ENCODE measurements at regions not wholly inside any gene's neighbourhood (a gene's known extent, or its start where the extent isn't known, plus 50 kb on each side); places are given as distances from the start of the nearest gene placed in this dataset.
A peak's percentile ranks its signal among the peaks of the same experiment; 100 is the strongest.
"Not testable (repeated sequence)": the region's sequence is repeated elsewhere in the genome, so short reads cannot be mapped to it uniquely, and the experiment has no call there.

DNA sequence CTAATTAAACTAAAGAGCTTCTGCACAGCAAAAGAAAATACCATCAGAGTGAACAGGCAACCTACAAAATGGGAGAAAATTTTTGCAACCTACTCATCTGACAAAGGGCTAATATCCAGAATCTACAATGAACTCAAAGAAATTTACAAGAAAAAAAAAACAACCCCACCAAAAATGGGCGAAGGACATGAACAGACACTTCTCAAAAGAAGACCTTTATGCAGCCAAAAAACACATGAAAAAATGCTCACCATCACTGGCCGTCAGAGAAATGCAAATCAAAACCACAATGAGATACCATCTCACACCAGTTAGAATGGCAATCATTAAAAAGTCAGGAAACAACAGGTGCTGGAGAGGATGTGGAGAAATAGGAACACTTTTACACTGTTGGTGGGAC is 100.7 kb downstream of the GPX5 start:
- not testable (repeated sequence) for DNase-seq

DNA sequence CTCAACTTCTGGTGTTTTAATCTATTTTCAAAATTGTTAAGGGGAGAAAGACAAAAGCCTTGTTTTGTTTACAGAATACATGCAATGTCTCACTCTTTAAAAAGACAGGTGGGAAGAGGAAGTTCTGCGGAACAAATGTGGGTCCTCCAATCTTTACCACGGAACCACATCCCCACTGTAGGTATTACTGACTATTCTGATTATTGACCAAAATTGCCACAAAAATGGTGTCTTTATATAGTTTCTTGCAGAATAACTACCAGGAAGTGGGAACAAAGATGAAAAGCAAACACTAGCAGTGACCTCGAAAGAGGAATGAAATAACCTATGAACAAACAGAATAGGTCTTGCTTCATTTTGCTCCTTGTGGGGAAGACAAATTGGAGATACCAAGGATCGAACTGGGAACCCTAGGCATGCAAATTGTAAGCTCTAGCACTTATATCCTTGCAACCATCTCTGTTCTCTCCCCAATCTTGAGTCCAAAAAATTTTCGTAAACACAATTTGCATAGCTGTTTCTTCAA is 106.7 kb downstream of the GPX5 start:
- no peak for DNase-seq

DNA sequence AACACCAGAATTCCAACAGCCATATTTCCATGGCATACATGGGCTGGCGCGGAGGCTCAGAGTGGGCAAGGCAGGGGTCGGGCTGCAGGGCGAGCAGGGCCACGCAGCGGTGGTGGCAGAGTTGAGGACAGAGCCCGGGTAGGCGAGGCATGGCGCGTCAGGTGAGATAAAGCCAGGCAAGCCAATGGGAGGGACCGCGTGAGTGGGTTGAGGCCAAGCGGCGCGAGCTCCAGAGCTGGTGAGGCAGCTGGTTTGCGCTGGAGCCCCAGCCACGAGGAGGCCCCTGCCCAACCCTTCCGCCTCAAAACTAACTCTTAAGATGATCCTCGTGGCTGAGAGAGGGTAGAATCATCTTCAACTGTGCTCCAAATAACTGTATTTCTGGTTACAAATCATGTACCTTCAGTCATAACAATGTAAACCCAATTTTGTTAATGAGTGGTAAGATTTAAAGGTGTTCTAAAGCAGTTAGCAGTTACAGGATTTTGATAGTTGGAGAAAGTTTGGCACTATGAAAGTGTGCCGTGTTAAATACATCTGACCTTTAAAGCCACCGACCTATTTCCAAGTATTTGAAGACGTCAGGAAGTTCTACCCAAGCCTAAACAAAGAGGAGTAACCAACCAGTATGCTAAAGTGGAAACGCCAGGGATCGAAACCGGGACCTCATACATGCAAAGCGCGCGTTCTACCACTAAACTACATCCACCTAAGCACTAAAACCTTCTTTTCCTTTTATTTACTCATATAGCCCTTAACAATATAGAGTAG is 107.9 kb downstream of the GPX5 start:
- DNase-seq: no peak

DNA sequence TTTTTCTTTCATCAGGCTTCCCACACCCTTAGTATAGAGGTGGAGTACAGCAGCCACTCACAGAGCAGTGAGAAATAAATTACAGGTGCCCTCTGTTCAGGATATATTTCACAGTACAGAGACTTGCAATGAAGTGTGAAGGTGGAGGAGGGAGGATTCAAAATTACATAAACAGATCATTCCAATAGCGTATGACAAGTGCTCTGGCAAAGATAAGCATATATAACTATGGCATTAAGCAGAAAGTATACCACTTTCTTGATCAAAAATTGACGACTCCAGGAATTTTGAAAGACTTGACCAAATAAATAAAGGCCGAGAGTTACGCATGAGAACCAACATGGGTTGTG is 108.7 kb downstream of the GPX5 start:
- no peak for DNase-seq

DNA sequence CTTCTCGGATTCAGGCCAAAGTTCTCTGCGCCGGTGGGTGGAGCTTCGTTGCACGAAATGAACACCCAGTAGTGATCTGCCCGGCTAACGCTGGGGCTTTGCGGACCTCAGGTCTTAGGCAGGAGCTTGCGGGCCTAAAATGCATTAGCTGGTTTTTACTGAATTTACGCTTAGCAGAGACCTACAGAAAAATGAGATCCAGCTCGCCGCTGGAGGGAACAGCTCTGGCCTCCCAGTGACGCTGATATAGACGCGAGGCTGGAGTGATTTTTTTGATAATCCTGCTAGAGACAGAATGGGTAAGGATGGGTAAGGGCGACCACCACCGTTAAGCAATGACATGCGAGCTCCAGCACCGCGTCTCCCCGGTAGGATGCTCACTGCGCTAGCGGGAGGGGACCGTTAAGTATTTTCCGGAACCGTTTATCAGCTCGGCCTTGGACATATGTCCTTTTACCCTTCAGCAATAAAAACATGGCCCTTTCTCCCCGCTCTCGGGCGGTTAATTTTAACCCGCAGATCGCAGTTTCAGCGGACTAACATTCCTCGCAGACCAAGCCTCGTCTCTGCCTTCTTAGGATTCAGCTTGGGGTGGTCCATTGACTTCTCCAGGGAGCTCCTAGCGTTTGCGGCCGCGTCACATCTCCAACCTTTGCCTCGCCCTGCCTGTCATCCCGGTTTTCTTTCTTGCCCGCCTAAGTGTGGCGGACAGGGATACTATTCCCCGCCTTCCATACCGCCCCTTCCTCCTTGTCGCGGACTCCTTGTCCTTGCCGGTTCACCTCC is 109.3 kb downstream of the GPX5 start:
- no peak for DNase-seq

DNA sequence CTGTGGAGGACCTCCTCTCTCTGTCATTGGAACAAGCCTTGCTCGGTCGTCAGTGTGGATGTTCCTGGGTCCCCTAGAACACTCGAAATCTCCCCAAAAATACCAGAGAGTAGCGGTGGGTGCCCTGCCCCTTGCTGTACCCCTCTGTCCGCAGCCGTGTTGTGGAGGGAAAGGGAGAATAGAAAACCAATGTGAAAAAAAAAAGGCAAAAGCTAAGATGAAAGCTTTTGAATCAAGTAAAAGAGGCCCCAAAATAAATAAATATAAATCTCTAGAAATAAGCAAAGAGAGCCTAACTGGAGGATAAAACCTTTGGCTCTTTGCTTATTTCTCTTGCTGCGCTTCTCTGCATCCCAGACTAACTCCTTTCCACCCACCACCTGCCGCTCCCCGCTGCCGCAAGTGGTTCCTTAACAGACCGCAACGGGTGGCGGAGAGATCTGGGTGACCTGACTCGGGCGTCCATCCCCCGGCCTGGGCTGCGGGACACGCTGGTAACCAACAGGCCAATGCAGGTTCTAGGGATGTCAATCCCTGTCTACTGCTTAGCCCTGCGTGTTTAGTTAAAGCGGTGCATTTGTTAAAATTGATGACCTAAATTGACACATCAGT is 110.0 kb downstream of the GPX5 start:
- DNase-seq: no peak

DNA sequence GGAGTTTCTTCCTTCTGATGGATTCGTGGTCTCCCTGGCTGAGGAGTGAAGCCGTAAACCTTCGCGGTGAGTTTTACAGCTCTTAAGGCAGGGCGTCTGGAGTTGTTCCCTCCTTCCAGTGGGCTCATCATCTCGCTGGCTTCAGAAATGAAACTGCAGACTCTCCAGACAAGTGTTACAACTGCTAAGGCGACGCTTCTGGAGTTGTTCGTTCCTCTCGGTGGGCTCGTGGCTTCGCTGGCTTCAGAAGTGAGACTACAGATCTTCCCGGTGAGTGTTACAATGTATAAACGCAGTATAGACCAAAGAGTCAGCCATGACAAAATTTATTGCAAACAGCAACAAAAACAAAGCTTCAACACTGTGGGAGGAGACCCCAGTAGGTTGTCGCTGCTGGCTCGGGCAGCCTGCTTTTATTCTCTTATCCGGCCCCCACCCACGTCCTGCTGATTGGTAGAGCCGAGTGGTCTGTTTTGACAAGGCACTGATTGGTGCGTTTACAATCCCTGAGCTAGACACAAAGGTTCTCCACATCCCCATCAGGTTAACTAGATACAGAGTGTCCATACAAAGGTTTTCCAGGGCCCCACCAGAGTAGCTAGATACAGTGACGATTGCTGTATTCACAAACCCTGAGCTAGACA is 113.2 kb downstream of the GPX5 start:
- no peak for DNase-seq

DNA sequence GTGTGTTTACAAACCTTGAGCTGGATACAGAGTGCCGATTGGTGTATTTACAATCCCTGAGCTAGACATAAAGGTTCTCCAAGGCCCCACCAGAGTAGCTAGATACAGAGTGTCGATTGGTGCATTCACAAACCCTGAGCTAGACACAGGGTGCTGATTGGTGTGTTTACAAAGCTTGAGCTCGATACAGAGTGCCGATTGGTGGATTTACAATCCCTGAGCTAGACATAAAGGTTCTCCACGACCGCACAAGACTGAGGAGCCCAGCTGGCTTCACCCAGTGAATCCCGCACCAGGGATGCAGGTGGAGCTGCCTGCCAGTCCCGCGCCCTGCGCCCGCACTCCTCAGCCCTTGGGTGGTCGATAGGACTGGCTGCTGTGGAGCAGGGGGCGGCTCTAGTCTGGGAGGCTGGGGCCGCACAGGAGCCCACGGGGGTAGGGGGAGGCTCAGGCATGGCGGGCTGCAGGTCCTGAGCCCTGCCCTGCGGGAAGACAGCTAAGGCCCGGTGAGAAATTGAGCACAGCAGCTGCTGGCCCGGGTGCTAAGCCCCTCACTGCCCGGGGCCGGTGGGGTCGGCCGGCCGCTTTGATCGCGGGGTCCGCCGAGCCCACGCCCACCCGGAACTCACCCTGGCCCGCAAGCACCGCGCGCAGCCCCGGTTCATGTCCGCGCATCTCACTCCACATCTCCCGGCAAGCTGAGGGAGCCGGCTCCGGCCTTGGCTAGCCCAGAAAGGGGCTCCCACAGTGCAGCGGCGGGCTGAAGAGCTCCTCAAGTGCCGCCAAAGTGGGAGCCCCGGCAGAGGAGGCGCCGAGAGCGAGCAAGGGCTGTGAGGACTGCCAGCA is 114.0 kb downstream of the GPX5 start:
- DNase-seq: not testable (repeated sequence)

- peak; percentile 80 for DNase-seq
These were observed 117.5 kb downstream of the GPX5 start for GRCh38 chr6:28643017-28643740.

- DNase-seq: no peak
These were observed 121.0 kb downstream of the GPX5 start for GRCh38 chr6:28646650-28647049.

DNA sequence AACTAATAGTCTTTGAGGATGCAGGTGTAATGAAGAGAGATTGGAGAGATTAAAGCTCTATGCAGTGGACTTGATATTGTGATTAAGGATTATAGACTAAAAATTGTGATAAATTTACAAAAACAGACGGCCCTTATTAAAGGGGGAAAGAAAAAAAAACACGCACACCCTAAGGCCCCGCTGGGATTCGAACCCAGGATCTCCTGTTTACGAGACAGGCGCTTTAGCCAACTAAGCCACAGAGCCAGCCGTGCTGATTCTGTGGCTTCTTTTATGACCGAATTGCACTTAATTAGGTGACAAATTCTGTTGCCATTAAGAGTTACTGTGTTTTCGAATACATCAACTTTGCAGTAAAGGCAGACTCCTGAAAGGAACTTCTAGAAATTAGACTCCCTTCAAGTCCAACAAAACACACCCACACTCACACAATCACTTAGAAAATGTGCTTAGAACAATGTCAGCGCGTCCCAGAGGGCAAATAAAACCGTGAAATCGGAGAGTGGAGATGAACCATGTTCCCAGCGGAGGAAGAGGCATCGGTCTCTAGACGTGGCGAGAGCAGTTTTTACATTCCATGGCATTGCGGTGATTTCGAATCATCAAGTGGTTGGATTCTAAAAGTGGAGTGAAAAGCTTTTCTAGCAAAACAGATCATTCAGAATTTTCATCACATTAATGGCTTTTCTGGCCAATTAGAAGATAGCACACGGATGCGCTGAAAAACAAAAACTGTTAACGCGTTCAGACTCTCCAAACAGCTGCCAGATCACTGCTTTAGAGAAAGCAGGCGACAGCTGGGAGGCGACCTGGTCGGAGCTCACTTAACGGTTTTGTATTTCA is 122.6 kb downstream of the GPX5 start:
- DNase-seq: peak; percentile 57

GRCh38 chr6:28648878-28649375 is 123.2 kb downstream of the GPX5 start:
- DNase-seq: peak; percentile 14

- DNase-seq: peak; percentile 31
These were observed 125.5 kb downstream of the GPX5 start for GRCh38 chr6:28651161-28651560.

- DNase-seq: no peak
These were observed 128.2 kb downstream of the GPX5 start for GRCh38 chr6:28653876-28654275.

GRCh38 chr6:28655164-28655563 is 129.5 kb downstream of the GPX5 start:
- no peak for DNase-seq

- DNase-seq: no peak
These were observed 131.0 kb downstream of the GPX5 start for GRCh38 chr6:28656715-28657114.

DNA sequence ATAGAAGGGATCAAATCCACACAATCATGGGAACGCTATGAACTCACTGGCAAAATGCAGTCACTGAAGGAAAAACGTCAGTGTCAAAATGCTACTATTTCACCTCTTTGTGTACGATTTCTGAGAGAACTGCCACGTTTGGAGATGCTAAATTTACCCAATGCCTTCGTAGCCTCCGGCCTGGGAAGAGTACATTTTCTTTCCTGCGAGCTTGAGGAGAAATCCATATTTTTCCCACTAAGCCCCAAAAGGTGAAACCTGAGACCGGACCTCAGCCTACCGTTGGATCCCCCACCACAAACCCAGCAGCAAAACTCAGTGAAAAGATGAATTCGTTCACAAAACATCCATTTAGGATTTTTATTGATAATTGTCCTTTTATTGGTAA is 131.7 kb downstream of the GPX5 start:
- DNase-seq: no peak

DNA sequence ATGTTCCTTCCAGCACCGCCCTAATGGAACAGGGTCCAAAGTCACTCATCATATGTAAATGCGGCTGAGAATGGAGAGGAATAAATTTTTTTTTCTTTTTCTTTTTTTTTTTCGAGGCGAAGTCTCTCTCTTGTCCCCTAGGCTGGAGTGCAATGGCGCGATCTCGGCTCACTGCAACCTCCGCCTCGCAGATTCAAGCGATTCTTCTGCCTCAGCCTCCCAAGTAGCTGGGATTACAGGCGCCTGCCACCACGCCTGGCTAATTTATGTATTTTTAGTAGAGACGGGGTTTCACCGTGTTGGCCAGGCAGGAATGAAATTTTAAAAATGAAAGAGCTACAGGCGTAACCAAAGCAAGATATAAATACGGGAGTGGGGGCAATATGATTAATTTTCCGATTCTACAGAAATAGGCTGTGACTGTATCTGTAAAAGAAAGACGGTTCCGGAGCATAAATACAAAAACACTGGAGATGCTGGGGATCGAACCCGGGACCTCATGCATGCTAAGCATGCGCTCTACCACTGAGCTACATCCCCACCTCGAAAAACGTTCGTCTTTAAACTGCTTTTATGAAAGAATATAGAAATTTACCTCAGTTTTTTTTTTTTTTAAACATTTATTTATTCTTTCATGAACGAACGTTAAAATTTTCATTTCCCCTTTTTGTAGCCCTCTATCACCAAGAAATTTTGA is 132.2 kb downstream of the GPX5 start:
- DNase-seq: peak; percentile 55

- peak; percentile 13 for DNase-seq
These were observed 133.0 kb downstream of the GPX5 start for GRCh38 chr6:28658475-28659249.
